HUES6 (cell line): ENCODE measurements at regions not wholly inside any gene's neighbourhood (a gene's known extent, or its start where the extent isn't known, plus 50 kb on each side); places are given as distances from the start of the nearest gene placed in this dataset.

Experiments
- H3K27ac ChIP-seq: 2 replicates; pipeline ENCODE4 v1.7.0; 2013; ENCODE audit warnings: low read depth, mild to moderate bottlenecking, low read length, inconsistent platforms
- H3K27me3 ChIP-seq: 2 replicates; pipeline ENCODE4 v1.6.1; 2013; ENCODE audit warnings: low read length; ENCODE audit not compliant: control insufficient read depth, insufficient read depth
- H3K36me3 ChIP-seq: 2 replicates; pipeline ENCODE4 v1.6.1; 2013; ENCODE audit warnings: low read length; ENCODE audit not compliant: control insufficient read depth, insufficient read depth
- H3K4me1 ChIP-seq: 2 replicates; pipeline ENCODE4 v1.6.1; 2013; ENCODE audit warnings: low read length; ENCODE audit not compliant: control insufficient read depth, insufficient read depth
- H3K4me3 ChIP-seq: 2 replicates; pipeline ENCODE4 v1.5.1; 2013; ENCODE audit warnings: low read depth, low read length
- H3K9ac ChIP-seq: one replicate; pipeline ENCODE4 v1.6.1; 2013; ENCODE audit warnings: mild to moderate bottlenecking, low read length
- H3K9me3 ChIP-seq: 2 replicates; pipeline ENCODE4 v1.6.1; 2013; ENCODE audit warnings: low read depth, low read length; ENCODE audit not compliant: control insufficient read depth, insufficient read depth

DNA sequence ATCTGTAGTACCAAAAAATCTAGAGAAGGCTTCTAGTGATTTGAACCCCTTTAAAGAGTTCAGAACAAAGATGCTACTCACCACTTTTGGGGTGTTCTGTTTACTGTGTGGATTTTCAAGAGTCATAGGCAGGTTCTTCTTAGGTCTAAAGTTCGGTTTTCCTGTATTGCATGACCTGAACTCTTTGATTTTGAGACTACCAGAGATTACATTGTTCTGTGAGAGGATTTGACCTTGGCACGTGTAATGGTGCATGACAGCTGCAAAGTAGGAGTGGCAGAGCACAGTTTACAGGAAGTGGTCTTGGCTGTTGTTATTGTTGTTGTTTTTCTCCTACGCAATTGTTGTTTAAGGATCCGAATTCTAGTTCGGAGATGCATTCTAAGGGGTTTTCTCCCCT lies 592.7 kb downstream of the EPHA7 start:
- no peaks in the 10 kb centered on the region for H3K9me3 ChIP-seq
- H3K4me1 ChIP-seq = no peaks in the 10 kb centered on the region
- H3K9ac ChIP-seq = no peak overlapping the region
- H3K4me3 ChIP-seq = no peak overlapping the region
- H3K27me3 ChIP-seq = no peaks in the 10 kb centered on the region
- H3K27ac ChIP-seq = no peak overlapping the region
- H3K36me3 ChIP-seq = no peaks in the 10 kb centered on the region

DNA sequence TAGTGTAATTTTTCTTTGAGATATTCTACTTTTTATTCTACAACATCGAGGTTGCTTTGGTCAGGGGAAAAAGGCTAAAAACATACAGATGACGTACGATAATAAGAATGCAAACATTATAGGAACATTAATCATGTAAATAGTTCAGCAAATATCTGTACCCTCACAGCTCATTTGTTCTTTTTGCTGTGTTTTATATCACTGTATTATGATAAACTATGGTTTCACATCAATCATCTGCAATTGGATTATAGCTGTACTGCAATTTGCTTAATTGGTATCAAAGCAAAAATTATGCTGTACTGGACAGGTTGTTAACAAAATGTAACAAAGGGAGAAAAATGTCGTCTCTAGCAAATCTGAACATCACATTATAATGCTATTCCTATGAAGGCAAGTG lies 597.1 kb downstream of the EPHA7 start:
- Histone ChIP-seq H3K4me1 (no peaks in the 10 kb centered on the region), H3K9ac (no peak overlapping the region), H3K27me3 (no peaks in the 10 kb centered on the region), H3K4me3 (no peak overlapping the region), H3K27ac (no peak overlapping the region), H3K36me3 (no peaks in the 10 kb centered on the region), H3K9me3 (no peaks in the 10 kb centered on the region)

DNA sequence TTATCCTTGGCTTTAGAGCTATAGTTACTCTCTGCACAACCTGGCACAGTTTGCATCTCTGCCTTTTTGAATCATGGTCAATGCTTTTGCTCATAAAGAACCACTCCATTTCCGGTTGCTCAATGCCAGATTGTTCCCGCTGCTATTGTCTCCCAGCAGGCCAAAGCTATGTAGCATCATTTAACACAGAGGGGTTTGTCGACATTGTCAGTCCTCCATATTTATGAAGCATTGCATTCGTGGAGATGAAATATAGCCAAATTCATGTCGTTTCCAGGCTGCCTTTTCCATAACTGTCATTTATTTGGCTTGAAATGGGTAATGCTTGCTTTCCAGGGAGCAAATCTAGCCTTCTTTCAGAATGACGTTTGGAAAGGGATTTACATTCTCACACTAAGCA lies 598.8 kb downstream of the EPHA7 start:
- Histone ChIP-seq H3K27me3 (no peaks in the 10 kb centered on the region), H3K27ac (no peak overlapping the region), H3K9ac (no peak overlapping the region), H3K9me3 (no peaks in the 10 kb centered on the region), H3K36me3 (no peaks in the 10 kb centered on the region), H3K4me1 (no peaks in the 10 kb centered on the region), H3K4me3 (no peak overlapping the region)

DNA sequence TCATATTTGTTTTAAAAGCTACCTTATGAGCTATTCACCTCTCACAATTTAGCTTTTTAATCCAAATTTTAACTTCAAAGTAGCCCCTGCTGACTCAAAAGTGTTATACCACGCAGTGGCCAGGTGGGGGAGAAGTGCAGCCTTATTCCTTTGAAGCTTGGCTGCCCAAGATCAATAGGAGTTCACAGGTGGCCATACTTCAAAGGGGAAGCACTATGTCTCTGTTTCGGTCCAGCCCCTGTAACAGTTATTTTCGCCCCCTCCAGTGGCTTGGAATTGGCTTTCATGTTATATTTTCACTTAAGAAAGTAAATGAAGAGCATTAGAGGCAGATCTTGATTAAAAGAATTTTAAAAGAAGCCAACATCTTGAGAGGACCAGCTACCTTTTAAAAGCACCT lies 608.4 kb downstream of the EPHA7 start:
- Histone ChIP-seq H3K4me3 (no peak overlapping the region), H3K36me3 (no peaks in the 10 kb centered on the region), H3K9me3 (no peaks in the 10 kb centered on the region), H3K4me1 (peaks cover 4% of the 10 kb centered on the region; the same call in 1 of the 2 replicates), H3K27me3 (no peaks in the 10 kb centered on the region), H3K27ac (no peak overlapping the region), H3K9ac (no peak overlapping the region)

DNA sequence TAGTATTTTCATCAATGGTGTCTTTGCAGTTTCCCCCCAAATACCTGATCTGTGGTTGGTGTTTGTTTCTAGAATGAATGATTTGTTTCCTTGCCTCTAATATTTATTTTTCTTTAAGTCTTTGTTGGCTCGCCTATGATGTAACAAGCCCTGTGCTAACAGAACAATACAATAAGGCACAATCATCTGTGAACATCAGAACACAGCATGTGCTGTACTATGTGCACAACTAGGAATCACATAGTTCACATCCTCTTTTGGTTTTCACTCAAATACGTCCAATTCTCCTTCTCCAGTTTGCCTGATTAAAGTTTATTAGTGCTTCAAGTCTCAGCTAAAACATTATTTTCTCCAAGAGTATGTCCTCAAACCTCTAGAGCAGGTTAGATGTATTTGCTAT lies 613.1 kb downstream of the EPHA7 start:
- Histone ChIP-seq H3K36me3 (no peaks in the 10 kb centered on the region), H3K4me3 (no peak overlapping the region), H3K9ac (no peak overlapping the region), H3K9me3 (no peaks in the 10 kb centered on the region), H3K27ac (no peak overlapping the region), H3K27me3 (no peaks in the 10 kb centered on the region), H3K4me1 (peaks cover 3% of the 10 kb centered on the region; the same call in 1 of the 2 replicates)

DNA sequence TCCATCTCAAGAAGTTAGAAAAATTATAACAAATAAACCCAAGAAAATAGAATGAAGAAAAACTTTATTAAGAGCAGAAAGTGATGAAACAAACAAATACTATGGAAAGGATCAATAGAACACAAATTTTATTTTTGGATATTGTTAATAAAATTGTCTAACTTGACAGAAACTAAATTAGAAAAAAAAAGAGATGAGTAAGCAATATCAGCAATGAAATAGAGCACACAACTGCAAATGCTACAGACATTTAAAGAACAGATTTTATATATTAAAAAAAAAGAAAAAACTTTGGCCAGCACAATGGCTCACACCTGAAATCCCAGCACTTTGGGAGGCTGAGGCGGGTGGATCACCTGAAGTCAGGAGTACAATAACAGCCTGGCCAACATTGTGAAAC lies 628.0 kb downstream of the EPHA7 start:
- Histone ChIP-seq H3K27ac (no peak overlapping the region), H3K36me3 (no peaks in the 10 kb centered on the region), H3K27me3 (no peaks in the 10 kb centered on the region), H3K9me3 (no peaks in the 10 kb centered on the region), H3K4me3 (no peak overlapping the region), H3K4me1 (no peaks in the 10 kb centered on the region), H3K9ac (no peak overlapping the region)

DNA sequence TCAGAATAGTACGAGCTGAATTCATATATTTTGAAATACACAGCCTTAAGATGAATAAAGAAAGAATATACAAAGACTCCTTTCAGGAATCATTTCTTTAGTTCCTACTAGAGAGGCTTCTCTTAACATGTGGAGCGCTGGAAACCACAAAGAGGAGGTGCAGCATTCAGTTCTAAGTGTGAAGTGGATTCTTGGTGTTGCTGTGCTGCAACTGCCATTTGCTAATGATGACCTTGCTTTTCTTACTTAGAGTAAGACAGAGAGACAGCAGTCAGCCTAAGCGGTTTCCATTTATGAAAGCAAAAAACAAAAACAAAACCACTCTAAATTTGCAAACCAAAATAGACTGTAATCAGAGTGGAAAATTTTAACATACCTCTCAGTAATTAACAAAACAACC lies 629.0 kb downstream of the EPHA7 start:
- H3K9ac ChIP-seq = no peak overlapping the region
- H3K4me1 ChIP-seq = no peaks in the 10 kb centered on the region
- H3K36me3 ChIP-seq = no peaks in the 10 kb centered on the region
- no peak overlapping the region for H3K4me3 ChIP-seq
- no peaks in the 10 kb centered on the region for H3K27me3 ChIP-seq
- no peaks in the 10 kb centered on the region for H3K9me3 ChIP-seq
- H3K27ac ChIP-seq = no peak overlapping the region

DNA sequence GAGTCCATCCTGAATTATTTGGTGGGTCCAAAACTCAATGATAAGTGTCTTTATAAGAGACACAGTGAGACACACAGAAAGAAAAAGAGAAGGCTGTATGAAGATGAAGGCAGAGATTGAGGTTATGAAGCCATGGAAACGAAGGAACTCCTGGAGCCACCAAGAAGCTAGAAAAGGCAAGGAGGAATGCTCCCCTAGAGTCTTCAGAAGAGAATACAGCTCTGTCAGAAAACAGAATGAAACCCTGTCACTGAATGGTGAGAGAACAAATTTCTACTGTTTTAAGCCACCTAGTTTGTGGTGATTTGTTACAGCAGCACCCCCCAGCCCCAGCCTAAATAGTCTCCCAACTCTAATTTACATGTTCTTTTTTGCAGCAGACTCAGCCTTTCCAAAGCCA lies 635.1 kb downstream of the EPHA7 start:
- Histone ChIP-seq H3K27ac (no peak overlapping the region), H3K27me3 (no peaks in the 10 kb centered on the region), H3K4me1 (no peaks in the 10 kb centered on the region), H3K4me3 (no peak overlapping the region), H3K36me3 (no peaks in the 10 kb centered on the region), H3K9me3 (no peaks in the 10 kb centered on the region), H3K9ac (no peak overlapping the region)

DNA sequence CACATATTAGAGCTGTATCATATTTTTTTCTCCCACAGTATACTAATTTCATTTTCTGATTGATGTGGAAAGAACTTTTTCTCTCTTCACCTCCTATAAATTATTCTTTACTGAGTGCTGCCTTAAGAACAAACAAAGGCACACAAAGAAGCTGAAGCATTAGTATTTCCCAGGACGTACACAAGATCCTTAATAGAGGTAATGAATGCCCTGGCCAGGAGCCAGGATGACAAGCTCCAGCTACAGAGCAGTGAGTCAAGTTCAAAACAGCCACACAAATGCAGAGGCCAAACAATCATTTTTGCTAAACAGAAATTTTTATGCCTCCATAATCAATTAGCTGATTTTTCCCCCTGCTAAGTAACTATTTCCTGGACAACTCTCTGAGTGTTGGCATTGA lies 639.6 kb downstream of the EPHA7 start:
- Histone ChIP-seq H3K27me3 (no peaks in the 10 kb centered on the region), H3K9ac (no peak overlapping the region), H3K4me3 (no peak overlapping the region), H3K27ac (no peak overlapping the region), H3K4me1 (no peaks in the 10 kb centered on the region; the same call in 1 of the 2 replicates), H3K9me3 (no peaks in the 10 kb centered on the region), H3K36me3 (no peaks in the 10 kb centered on the region)

DNA sequence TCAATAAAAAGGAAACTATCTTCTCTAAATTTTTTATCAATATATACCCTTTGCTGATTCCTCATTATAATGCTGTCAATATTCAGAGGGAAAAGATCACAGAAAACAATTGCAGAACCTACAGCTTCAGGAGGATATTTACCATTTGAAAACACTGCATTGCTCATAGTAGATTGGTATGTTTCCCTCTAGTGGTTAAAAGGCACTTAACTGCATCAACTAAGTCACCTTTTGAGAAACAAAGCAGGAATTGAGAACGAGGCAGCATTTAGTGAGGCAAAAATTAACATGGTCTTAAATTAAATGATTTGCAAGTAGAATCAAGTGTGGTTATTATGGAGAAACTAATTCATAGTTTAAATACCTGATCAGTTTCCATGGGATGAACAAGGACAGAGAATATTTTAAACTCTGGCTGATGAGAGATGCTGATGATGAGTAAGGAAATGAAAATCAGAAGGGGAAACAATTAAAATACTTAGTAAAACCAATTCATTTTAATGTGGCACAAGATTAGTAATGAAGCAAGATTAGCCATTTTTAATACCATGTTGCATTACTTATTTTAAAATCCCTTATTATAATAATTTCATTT lies 642.1 kb downstream of the EPHA7 start:
- Histone ChIP-seq H3K9ac (no peak overlapping the region), H3K27me3 (no peaks in the 10 kb centered on the region), H3K4me3 (no peak overlapping the region), H3K9me3 (no peaks in the 10 kb centered on the region), H3K4me1 (no peaks in the 10 kb centered on the region; the same call in 1 of the 2 replicates), H3K36me3 (no peaks in the 10 kb centered on the region), H3K27ac (no peak overlapping the region)

DNA sequence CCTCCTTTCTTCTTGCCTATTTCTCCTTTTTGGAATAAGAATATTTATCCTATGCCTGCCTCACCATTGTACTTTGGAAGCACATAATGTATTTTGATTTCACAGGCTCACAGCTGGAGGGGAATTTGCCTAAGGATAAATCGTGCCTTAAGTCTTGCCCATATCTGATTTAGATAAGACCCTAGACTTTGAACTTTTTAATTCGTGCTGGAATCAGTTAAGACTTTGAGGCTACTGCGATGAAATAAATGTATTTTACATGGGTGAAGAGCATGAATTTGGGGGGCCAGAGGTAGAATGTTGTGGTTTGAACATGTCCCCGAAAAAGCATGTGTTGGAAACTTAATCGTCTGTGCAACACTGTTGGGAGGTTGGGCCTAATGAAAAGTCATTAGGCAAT lies 648.8 kb downstream of the EPHA7 start:
- Histone ChIP-seq H3K27me3 (no peaks in the 10 kb centered on the region), H3K4me3 (no peak overlapping the region), H3K9ac (no peak overlapping the region), H3K27ac (no peak overlapping the region), H3K9me3 (no peaks in the 10 kb centered on the region), H3K4me1 (no peaks in the 10 kb centered on the region), H3K36me3 (no peaks in the 10 kb centered on the region)

DNA sequence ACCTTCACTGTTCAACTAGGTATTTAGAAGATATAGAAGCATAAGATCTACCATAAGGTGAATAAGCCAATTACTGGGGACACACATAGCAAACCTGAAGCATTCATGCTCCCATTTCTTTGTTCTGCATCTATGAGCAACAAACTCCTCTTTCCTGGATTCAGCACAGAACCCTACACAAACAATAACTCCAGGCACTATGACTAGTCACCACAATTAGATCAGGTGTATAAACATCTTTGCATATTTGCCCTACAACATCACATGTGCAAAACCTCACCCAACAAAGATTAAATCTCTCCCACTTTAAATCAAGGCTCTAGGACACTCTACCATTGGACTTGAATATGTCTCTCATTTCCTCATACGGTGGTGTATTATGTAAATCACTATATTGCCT lies 652.3 kb downstream of the EPHA7 start:
- Histone ChIP-seq H3K36me3 (no peaks in the 10 kb centered on the region), H3K4me3 (no peak overlapping the region), H3K4me1 (peaks cover 6% of the 10 kb centered on the region; the same call in 1 of the 2 replicates), H3K27me3 (no peaks in the 10 kb centered on the region), H3K9me3 (no peaks in the 10 kb centered on the region), H3K9ac (no peak overlapping the region), H3K27ac (no peak overlapping the region)
